Fibroblast of skin of abdomen (primary cell): ENCODE measurements at regions not wholly inside any gene's neighbourhood (a gene's known extent, or its start where the extent isn't known, plus 50 kb on each side); places are given as distances from the start of the nearest gene placed in this dataset.

ENCODE experiments used
- DNase-seq: peaks from one replicate; pipeline ENCODE4 v3.0.0-alpha.2; 2013

DNA sequence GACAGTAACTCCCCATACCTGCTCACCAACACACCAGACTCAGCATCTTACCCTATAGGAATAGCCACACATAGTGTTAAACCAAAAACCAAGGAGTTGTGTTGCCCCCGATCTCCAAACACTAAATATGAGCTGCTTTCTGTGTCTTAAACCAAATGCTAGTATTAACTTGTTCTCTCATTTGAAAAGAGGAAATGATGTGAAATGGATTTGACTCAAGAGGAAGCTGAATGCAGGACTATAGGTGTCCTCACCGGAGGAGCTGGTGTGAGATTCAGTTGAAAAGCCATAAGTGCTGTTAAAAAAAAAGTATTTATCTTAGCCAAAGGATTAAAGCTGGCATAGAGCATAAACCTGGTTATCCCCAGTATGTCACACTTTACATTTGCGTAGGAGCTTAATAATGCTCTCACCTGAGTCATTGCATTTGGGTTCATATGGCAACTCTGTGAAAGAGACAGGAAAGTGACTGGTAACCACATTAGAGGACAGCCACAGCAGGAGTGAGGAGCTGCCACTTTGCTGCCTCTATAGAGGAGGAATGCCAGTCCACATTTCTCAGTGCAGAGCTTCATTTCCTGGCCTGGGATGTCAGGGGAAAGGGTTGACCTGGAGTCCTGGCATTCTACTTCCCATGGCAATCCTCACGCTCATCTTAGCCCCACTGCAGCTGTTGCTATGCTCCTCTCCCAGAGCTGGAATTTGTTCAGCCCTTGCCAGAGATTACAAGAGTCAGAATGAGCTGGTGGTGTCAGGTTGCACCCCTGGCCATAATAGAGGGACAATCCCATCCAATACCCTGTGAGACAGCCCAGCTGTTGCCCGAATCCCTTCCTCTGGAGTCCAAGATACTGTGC is 143.3 kb upstream of the ANKFN1 start:
- no peak for DNase-seq

DNA sequence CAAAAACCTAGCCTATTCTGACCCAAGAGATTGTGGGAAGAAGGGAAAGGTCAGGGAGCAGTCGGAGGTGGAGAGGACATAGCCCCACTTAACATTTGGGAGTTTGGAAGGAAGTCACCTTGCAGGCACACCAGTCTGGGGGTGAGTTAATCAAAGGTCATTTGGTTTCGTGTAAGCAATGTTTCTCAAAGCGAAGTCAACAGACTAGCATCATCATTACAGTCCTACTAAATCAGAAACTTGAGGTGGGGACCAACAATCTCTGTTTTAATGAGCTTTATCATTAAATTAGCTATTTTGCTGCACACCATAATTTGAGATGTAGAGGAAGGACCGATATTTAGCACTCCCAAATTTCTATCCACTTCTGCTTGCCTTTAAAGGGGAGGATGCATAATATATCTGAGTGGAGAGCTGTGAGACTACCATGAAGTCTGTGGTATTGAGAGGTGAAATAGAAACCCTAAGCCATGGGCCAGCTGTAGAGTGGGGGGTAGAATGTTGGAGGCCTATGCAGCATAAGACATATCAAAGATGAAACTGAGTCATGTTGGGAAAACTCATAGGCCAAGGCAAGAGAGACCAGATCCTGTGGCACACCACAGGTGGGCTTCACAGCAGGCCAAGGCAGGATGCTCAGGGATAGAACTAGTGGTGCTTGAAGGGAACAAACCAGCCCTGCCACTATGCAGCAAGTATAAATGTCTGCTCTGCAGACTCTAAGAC is 141.7 kb upstream of the ANKFN1 start:
- DNase-seq, result no peak

DNA sequence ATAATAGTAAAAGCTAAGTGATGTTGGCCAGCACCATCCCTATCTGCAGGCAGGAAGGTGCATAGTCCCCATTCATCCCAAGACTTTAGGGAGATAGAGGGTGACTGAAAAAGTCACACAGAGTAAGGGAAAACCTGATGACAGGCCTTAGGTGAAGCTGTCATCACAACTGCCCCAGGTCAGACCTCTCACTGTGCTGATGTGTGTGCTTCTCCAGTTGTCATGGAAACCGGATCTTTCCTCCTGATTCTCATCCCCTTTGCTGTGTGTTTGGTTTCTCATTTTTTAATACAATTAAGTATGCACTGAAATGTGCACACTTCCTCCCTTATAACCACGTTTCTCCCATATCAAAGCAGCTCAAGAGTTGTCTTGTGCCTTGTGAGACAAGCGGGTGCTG is 135.1 kb upstream of the ANKFN1 start:
- DNase-seq, result no peak

DNA sequence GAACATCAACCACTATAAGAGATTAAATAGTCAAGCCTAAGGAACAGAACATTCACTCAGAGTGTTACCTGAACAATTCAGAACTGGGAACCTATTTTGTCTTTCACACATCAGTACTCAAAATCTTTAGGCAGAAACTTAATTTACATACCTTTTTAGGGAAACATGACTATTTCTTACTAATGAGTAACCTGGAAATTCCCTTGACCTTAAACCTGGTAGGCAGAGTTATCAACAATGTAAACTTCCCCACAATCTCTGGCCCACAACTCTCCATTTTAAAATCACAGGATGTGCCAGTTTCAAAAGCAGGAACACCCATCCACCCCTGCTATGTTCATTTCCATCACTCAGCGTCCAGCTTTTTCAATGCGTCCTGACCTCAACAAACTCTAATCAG is 132.9 kb upstream of the ANKFN1 start:
- no peak for DNase-seq

DNA sequence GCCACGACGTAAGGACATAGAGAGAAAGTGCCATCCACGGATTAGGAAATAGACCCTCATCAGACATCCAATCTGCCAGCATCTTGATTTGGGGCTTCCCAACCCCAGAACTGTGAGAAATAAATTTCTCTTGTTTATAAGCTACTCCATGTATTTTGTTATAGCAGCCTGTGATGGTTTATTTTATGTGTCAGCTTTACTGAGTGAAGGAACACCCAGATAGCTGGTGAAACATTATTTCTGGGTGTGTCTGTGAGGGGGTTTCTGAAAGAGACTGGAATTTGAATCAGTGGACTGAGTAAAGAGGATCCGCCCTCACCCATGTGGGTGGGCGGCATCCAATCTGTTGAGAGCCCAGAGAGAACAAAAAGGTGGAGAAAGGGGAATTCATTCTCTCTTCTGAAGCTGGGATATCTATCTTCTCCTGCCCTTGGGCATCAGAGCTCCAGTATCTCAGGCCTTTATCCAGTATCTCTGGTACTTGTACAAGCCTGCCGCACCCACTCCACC is 131.5 kb upstream of the ANKFN1 start:
- no peak for DNase-seq

DNA sequence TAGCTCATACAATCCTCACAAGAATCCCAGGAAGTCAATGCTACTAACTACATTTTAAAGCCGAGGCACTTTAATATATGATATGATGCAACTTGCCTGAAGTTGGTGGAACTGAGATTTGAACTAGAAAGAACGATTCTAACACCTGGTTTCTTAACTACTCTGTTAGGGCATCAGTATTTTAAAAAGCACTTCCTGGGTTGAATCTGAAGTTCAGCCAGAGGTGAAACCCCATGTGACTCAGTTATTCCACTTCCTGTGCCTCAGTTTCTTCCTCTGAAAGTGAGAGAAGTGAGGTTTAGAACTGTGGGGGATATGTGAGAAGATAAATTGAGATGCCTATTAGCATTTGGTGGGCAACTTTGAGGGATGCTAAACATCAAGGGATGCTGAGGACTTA is 129.4 kb upstream of the ANKFN1 start:
- no peak for DNase-seq

DNA sequence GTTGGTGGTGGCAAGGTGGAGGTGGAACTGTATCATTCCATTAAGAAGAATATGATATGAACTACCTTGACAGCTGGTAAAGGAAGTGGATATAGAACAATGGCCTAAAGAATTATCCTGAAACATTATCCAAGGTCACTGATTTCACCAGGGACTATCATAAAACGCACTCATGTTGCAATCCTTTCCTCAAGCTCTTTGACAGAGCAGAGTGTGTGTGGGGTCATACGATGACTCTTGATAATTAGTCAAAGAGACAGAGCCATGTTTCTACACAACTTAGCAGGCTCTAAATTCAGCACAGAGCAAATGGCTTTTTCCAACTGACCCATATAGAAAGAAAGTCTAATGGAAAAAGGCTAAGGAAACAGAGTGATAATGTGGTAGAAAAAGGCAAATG is 126.4 kb upstream of the ANKFN1 start:
- DNase-seq, result no peak

DNA sequence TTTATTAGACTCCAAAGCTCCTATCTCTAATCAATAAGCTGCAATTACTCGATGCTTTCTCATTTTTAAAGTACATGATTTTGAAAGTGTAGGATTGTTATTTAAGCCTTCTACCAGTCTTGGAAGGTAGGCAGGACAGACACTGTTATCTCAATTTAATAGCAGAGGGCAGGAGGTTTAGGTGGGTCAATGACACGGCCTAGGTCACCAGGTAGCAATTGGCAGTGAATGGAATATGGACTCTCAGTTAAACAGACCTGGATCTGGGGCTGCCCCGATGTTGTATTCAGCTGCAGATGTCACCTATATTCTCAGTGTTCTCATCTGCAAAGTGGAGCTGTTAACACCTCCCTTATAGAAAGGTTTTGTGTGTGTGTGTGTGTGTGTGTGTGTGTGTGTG is 124.4 kb upstream of the ANKFN1 start:
- DNase-seq, result no peak

DNA sequence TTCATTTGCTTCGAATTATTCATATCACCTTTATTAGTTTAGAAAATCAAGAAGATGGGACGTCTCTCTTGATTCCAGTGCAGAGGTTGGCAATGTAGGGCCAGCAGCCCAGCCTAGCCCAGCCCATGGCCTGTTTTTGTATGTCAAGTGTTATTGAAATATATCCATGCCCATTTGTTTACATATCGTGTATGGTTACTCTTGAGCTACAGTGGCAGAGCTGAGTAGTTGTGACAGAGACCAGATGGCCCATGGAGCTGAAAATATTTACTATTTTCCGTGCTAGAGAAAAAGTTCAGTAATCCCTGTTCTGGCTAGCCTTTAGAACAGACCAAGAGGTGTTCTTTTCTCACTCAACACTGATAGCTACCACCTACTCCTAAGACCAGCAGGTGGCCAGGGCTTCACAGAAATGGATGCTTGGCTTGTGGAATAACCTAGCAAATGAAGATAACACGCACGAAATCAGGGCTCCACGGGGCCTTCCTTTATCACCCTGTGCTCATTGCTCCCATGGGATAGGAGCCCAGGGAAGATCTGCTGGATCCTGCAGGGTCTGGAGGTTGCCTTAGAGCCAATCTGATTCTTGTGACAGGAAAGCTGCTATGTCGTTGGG is 123.2 kb upstream of the ANKFN1 start:
- DNase-seq, result no peak

DNA sequence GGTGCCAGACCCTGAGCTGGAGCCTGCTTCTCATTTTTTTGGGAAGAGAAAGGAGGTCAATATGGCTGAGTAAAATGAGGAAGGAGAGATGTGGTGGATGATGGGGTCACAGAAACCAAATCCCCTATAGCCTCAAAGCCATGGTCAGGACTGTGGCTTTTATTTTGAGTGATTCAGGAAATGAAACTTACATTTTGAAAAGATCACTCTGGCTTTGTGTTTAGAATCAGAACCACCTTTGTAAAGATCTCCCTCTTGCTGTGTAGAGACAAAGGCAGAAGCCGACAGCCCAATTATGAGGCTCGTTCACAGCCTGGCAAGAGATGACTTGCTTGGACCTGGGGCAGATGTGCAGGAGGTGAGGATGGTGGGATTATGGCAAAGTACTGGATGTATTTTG is 121.6 kb upstream of the ANKFN1 start:
- DNase-seq, result no peak

DNA sequence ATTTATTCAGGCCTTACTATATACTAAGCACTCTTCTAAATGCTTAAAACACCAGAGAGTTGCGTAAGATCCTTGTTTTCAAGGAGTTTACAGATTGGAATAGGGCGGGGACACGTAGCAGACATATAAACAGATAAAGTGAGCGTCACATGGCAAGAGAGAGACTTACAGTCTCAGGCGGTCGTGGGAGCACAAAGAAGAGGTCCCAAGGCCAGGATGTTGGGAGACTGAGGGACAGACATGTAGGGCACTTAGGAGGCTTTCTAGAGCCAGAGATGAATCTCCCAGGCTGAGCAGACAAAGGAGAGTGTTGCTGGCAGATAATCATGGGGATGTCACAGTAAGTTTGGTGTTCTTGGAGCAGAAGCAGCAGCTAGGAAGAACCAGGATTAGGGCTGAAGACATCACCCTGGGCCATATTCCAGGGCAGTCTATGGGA is 119.1 kb upstream of the ANKFN1 start:
- DNase-seq, result no peak

DNA sequence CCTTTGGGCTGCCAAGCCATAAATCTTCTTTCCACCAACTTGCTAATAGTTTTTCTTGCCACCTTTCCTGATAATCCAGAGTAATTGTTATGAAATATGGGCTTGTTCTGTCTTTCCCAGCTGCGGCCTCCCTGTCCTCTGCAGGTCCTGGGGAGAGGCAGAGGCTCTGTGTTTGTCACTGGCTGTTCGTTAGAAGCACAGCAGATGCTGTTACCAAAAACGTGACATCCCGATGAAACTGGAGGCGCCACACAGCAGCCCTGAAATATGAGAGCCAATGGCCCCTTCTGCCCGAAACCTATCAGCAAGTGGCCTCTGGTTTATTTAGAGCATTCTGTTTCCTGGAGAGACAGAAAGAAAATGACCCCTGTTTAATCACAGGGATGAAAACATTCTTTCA is 115.1 kb upstream of the ANKFN1 start:
- no peak for DNase-seq

DNA sequence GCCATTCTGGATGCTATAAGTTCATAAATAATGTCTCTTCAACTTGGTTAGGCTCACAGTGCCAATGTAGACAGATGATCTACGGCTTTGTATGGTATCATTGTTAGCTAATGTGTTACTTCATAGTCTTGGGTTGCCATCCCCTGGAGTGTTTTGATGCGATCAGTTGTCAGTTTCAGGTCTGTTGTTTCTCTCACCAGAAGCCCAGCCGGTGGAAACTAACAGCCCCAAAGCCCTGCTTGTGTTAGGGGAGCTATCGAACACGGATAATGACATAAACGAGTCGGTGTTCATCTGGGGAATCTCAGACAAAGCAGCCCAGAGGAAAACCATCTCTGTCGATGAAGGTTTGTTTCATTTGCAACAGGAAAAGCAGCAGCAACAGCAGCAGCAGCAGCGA is 107.4 kb upstream of the ANKFN1 start:
- no peak for DNase-seq

DNA sequence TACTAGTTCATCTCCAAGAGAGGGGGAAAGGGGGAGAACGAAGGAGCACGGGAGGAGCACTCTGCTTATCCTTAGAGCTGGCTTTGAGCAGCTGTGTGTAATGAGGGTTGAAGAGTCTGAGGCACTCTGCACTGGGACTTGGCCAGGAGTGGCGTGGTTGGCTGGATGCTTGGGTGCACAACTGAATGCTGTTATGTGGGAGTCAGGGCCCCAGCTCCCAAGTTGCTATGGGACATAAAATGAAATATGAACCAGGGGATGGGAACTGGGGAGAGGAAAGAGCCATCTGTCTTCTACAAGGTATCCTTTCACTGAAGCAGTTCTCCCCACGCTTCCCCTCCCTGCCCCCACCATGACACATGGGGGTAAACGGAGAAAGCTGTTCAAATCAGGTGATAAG is 105.9 kb upstream of the ANKFN1 start:
- no peak for DNase-seq

DNA sequence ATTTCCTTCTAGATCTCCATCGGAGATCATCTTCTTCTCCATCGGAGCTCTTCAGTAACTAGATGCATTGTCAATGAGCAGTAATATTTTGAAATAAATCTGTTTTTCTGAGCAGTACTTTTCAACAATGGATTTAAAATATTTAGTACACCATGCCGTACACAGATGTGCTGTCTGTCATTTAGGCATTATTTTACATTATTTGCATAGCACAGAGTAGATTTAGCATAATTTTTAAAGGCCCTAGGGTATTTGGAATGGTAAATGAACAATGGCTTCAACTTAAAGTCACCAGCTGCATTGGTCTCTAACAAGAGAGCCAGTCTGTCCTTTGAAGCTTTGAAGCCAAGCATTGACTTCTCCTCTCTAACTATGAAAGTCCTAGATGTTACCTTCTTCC is 95.4 kb upstream of the ANKFN1 start:
- DNase-seq, result no peak

DNA sequence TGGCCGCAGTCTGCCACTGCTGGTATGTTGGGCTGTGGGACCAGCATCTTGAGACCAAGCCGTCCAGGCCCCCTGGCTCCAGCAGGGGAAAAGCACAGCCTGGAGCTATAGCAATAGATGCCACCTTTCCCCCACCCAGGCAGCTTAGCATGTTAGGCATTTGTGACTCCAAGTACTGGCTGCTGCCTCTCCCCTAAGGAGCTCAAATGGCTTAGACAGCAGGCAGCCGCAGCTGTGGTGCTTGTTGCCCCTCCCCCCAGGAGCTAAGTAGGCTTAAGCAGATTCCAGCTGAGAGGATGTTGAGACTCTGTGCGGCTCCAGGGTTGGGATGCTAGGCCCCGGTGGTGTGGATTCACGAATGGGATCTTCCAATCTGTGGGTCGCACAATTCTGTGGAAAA is 88.8 kb upstream of the ANKFN1 start:
- DNase-seq, result no peak

DNA sequence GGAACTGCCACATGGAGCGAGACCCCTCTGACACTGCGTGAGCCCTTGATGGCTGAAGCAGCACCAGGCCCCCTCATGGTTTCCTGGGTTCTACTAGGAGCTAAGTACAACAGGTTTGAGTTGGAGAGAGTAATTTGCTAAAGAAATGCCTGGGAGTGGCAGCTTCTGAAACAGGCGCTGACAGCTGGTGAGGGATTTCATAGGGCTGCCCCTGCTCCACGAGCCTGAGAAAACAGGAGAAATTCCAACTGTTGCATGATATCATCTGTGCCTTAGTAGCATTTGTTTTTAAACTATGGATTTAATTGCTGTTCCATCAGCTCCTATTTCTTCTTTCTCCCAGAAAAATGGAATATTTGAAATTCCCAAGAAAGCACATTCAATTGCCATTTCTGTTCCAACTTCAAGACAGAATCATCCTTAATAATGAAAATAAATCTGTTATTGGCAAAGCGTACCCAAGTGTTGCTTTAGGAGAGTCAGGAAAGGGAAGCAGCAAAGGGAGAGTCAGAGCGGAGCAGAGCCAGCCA is 78.8 kb upstream of the ANKFN1 start:
- no peak for DNase-seq

DNA sequence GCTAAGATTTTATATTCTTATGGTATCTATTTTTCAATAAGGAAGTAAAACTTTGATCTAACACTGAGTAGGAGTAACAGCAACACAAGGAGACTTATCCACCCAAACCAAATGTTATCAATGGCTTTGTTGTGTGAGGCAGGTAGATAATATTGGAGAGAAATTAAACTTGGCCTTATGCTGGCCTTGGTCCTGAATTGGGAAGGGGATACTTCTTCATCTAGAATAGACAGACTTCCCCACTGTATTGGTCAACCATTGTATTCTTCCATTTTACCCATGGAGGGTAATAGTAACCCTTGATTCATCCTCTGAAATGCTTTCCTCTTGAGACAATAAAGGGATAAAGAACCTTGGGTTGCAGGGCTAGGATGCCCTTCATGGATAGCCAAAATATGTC is 76.3 kb upstream of the ANKFN1 start:
- DNase-seq, result no peak

DNA sequence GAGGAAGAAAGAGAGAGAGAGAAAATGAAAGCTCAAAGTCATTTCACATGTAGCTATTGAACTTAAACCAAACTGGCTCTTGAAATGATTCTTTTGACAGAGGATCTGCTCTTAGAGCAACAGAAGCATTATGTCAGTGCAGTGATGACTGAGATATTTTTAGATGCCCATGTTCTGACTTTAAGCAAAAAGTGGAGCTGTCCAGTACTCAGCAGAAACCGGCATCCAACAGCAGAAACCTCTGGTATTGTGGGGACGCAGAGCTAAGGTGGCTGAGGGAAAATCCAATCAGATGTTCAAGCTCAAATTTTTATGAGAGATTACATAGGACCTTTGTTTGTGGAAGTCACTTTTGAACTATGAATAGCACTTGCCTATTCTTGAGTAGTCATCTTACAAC is 69.8 kb upstream of the ANKFN1 start:
- DNase-seq, result no peak

DNA sequence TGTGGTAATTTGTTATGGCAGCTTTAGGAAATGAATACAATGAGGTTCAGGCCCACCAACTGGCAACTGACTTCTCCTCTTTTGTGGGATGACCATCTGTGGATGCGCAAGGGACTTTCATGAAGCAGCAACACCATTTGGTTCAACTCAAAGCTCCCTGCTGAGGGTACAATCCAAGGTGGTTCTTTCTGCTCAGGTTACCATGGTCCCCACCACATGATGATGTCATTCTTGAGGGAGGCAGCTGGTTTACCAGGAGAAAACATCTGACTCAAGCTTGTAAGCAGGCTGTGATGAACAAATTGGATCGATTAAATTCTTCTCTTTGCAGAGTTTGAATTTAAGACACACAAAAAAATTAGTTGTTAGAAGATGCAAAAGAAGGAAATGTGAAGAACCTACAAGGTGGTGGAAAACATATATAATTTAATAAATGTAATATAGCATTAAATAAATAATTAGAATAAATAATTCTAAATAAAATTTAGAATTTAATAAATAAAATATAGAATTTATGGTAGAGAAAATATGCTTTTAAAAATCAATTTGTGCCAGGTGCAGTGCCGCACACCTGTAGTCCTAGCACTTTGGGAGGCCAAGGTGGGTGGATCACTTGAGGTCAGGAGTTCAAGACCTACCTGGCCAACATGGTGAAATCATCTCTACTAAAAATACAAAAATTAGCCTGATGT is 67.6 kb upstream of the ANKFN1 start:
- no peak for DNase-seq

DNA sequence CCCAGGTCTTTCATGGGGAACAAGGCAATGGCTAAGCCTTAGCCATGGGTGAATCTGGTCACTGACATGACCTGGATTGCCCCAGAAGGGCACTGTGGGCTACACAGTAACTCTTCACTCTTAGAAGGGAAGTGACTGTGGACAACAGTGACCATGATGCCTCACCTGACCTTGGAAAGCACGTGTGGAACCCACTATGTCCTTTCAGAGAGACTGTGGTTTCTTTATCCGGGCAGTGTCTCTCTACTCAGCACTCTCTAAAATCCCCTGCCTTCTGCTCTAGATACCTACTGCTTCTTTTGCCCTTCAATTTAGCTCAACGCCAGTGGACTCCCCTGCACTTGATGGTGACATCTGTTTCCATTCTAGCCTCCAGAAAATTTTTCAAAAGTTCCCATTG is 66.1 kb upstream of the ANKFN1 start:
- DNase-seq, result no peak

DNA sequence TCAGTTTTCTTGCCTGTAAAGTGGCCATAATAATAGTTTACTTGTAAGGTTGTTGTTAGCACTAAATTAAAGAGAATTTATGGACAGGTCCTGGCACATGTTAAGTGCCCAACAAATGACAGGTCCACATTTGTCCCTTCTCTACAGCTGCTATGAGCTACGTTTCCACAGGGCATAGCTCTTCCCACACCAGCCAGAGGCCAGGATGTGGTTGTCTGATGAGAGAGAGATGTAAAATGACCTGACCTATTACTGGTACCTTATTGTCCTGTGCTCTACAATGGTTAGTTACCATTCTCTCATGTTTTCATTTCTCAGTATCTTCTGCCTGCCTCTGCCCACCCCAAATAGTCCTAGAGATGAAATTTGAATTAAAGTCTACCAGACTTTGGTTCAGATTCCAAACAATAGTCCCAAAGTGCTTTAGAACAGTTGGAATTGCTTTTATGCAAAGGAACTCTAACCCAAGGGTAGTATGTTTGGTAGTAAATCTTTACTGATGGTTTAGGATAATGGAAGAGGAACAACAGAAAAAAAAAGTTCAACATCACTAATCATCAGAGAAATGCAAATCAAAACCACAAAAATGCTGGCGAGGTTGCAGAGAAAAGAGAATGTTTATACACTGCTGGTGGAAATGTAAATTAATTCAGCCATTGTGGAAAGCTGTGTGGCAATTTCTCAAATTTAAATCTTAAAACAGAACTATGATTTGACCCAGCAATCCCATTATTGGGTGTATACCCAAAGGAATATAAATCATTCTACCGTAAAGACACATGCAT is 57.1 kb upstream of the ANKFN1 start:
- DNase-seq, result peak; percentile 66
